Smooth muscle cell (in vitro differentiated cells): ENCODE measurements at regions not wholly inside any gene's neighbourhood (a gene's known extent, or its start where the extent isn't known, plus 50 kb on each side); places are given as distances from the start of the nearest gene placed in this dataset.

ENCODE experiments used
- DNase-seq: peaks from one replicate; lab custom pipeline; 2025; ENCODE audit not compliant: unreplicated experiment; lab: John Stamatoyannopoulos, UW
- H2AFZ ChIP-seq: fragments of 200-600 bp; sonication (generic); 2 replicates; pipeline ENCODE4 v1.6.0; 2016; ENCODE audit warnings: antibody characterized with exemption, low read depth, mild to moderate bottlenecking
- H3F3A ChIP-seq: fragments of 200-600 bp; sonication (generic); 2 replicates; pipeline ENCODE4 v1.6.0; 2017; ENCODE audit warnings: antibody characterized with exemption, low read depth
- H3K27ac ChIP-seq: fragments of 200-600 bp; sonication (generic); 2 replicates; pipeline ENCODE4 v1.5.1; 2016; ENCODE audit warnings: low read depth, mild to moderate bottlenecking
- H3K27me3 ChIP-seq: fragments of 200-600 bp; sonication (generic); 2 replicates; pipeline ENCODE4 v1.6.1; 2016; ENCODE audit warnings: low read depth, mild to moderate bottlenecking
- H3K36me3 ChIP-seq: fragments of 200-600 bp; sonication (generic); 2 replicates; pipeline ENCODE4 v1.5.1; 2016; ENCODE audit warnings: low read depth
- H3K4me1 ChIP-seq: fragments of 200-600 bp; sonication (generic); 2 replicates; pipeline ENCODE4 v1.5.1; 2016; ENCODE audit warnings: low read depth
- H3K4me2 ChIP-seq: fragments of 200-600 bp; sonication (generic); 2 replicates; pipeline ENCODE4 v1.6.0; 2016; ENCODE audit warnings: mild to moderate bottlenecking
- H3K4me3 ChIP-seq: fragments of 200-600 bp; sonication (generic); 2 replicates; pipeline ENCODE4 v1.5.1; 2016; ENCODE audit warnings: mild to moderate bottlenecking
- H3K79me2 ChIP-seq: fragments of 200-600 bp; sonication (generic); 2 replicates; pipeline ENCODE4 v1.6.0; 2016; ENCODE audit warnings: low read depth, mild to moderate bottlenecking
- H3K9ac ChIP-seq: fragments of 200-600 bp; sonication (generic); 2 replicates; pipeline ENCODE4 v1.6.0; 2016; ENCODE audit warnings: low read depth
- H3K9me3 ChIP-seq: fragments of 200-600 bp; sonication (generic); replicated peaks from 2 replicates; pipeline ENCODE4 v1.5.1; 2016; ENCODE audit warnings: low read depth
- H4K20me1 ChIP-seq: fragments of 200-600 bp; sonication (generic); 2 replicates; pipeline ENCODE4 v1.6.0; 2016; ENCODE audit warnings: low read depth
- WGBS: methylation state at CpG from one replicate; pipeline ENCODE4 v1.1.7; 2016; ENCODE audit warnings: low lambda C conversion rate; 5-methylcytosine and 5-hydroxymethylcytosine counted together
- TF ChIP-seq, protein P1 (sequence below): fragments of 200-600 bp; sonication (generic); IDR thresholded peaks from 2 replicates; pipeline ENCODE4 v1.5.1; 2017; ENCODE audit warnings: borderline replicate concordance, mild to moderate bottlenecking, antibody characterized with exemption; ENCODE audit not compliant: insufficient read depth, poor library complexity, severe bottlenecking

DNA sequence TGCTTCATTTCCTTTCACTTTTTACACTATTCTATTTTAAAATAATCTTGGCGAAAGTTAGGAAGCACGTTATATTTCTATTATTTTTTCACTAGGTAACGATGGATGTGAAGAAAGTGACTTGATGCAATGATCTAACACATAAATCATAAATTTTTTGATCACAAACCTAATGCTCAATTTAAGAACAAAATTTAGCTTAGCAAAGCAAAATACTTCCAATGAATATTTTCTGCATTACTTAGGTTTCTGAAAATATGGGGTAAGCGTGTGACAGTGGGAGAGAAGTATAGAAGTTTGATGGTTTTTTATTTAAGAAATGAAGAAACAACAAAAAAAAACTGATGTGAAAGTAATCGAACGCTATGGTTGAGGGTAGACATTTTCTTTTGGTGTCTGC is 1528.7 kb upstream of the CDH9 start:
- TF ChIP-seq, protein P1, sequence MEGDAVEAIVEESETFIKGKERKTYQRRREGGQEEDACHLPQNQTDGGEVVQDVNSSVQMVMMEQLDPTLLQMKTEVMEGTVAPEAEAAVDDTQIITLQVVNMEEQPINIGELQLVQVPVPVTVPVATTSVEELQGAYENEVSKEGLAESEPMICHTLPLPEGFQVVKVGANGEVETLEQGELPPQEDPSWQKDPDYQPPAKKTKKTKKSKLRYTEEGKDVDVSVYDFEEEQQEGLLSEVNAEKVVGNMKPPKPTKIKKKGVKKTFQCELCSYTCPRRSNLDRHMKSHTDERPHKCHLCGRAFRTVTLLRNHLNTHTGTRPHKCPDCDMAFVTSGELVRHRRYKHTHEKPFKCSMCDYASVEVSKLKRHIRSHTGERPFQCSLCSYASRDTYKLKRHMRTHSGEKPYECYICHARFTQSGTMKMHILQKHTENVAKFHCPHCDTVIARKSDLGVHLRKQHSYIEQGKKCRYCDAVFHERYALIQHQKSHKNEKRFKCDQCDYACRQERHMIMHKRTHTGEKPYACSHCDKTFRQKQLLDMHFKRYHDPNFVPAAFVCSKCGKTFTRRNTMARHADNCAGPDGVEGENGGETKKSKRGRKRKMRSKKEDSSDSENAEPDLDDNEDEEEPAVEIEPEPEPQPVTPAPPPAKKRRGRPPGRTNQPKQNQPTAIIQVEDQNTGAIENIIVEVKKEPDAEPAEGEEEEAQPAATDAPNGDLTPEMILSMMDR = no peak
- no peak for DNase-seq
- Histone ChIP-seq H3K36me3 (no peaks in the 10 kb centered on the region), H3K27ac (no peak overlapping the region), H2AFZ (no peak overlapping the region), H3K27me3 (no peaks in the 10 kb centered on the region), H3K4me3 (no peak overlapping the region), H3K4me2 (no peak overlapping the region), H3K4me1 (no peaks in the 10 kb centered on the region), H3K79me2 (no peaks in the 10 kb centered on the region), H3K9ac (no peak overlapping the region), H3K9me3 (no peaks in the 10 kb centered on the region), H4K20me1 (no peaks in the 10 kb centered on the region), H3F3A (no peaks in the 10 kb centered on the region)
- 89% methylated on average over 6 of the region's 6 CpGs for WGBS

DNA sequence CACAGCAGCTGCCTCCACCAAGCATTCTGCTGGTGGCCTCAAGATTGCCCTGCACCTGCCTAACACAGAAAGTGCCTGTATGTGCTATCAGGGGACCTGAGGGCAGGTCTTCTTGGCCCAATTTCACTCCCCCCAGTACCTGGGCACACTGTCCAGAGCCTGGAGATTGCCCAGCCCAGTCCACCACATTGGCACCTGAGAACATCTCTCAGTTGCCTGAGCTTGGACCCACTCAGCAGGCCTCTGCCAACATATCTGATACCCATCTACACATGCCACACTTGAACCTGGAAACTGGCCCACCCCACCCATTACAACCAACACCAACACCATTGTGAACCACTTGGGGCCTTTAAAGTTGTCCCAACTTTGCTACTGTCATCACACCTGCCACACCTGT is 1523.1 kb upstream of the CDH9 start:
- Histone ChIP-seq H3K9me3 (no peaks in the 10 kb centered on the region), H3K27me3 (no peaks in the 10 kb centered on the region), H3K27ac (no peak overlapping the region), H3K4me2 (no peak overlapping the region), H3K4me1 (no peaks in the 10 kb centered on the region), H3K36me3 (no peaks in the 10 kb centered on the region), H3K9ac (no peak overlapping the region), H3K4me3 (no peak overlapping the region), H3K79me2 (no peaks in the 10 kb centered on the region), H2AFZ (no peak overlapping the region), H3F3A (no peaks in the 10 kb centered on the region), H4K20me1 (no peaks in the 10 kb centered on the region)
- DNase-seq = no peak
- TF ChIP-seq, protein P1 = no peak

DNA sequence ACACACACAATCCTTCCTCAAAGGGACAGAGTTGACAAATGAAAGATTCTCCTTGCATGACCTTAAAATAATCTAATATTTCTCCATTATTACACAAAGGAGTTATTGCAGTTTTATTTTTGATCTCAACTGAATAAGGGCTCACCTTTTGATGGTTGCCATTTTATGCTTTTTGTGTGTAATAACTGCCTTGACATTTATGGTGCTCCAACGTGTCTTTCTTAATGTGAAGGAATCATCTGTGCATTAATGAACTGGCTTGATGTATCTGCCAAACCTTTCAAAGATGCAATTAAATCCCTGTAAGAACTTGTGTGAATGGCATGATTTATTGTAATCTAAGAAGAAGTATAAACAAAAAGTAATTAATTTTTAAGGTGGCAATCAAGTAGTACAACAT is 1519.8 kb upstream of the CDH9 start:
- no peak overlapping the region for H3K4me3 ChIP-seq
- H3K4me2 ChIP-seq = no peak overlapping the region
- H3K9ac ChIP-seq = no peak overlapping the region
- no peaks in the 10 kb centered on the region for H4K20me1 ChIP-seq
- TF ChIP-seq, protein P1 = no peak
- no peaks in the 10 kb centered on the region for H3K27me3 ChIP-seq
- H3K79me2 ChIP-seq = no peaks in the 10 kb centered on the region
- no peaks in the 10 kb centered on the region for H3K4me1 ChIP-seq
- no peaks in the 10 kb centered on the region for H3K9me3 ChIP-seq
- H3K36me3 ChIP-seq = no peaks in the 10 kb centered on the region
- no peaks in the 10 kb centered on the region for H3F3A ChIP-seq
- H3K27ac ChIP-seq = no peak overlapping the region
- H2AFZ ChIP-seq = no peak overlapping the region
- 94% methylated on average over 1 of the region's 1 CpG for WGBS
- DNase-seq = no peak

DNA sequence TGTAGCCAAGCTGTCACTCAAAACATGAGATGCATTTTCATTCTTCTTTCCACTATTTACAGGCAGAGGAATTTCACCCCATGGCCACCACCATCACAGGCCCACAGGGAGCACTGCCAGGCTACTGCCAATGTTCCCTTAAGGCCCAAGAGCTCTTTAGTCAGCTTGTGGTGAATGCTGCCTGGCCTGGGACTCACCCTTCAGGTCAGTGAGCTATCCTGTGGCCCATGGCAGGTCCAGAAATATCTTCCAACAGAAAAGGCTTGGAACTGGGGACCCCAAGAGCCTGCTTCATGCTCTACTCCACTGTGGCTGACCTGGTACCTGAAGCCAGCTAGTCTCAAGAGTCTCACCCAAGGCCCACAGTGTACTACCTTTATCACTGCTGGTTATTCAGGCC is 1518.7 kb upstream of the CDH9 start:
- TF ChIP-seq, protein P1 = no peak
- Histone ChIP-seq H3K9me3 (no peaks in the 10 kb centered on the region), H3K36me3 (no peaks in the 10 kb centered on the region)

More for the DNA sequence above, 1518.7 kb upstream of the CDH9 start:
- no peak overlapping the region for H3K27ac ChIP-seq
- no peak overlapping the region for H3K4me3 ChIP-seq
- no peaks in the 10 kb centered on the region for H4K20me1 ChIP-seq
- H3K9ac ChIP-seq = no peak overlapping the region
- H3F3A ChIP-seq = no peaks in the 10 kb centered on the region
- H2AFZ ChIP-seq = no peak overlapping the region
- no peak for DNase-seq
- no peak overlapping the region for H3K4me2 ChIP-seq
- H3K79me2 ChIP-seq = no peaks in the 10 kb centered on the region
- H3K4me1 ChIP-seq = no peaks in the 10 kb centered on the region
- no peaks in the 10 kb centered on the region for H3K27me3 ChIP-seq
